ENCODE measurements at regions not wholly inside any gene's neighbourhood (a gene's known extent, or its start where the extent isn't known, plus 50 kb on each side); places are given as distances from the start of the nearest gene placed in this dataset.

DNA sequence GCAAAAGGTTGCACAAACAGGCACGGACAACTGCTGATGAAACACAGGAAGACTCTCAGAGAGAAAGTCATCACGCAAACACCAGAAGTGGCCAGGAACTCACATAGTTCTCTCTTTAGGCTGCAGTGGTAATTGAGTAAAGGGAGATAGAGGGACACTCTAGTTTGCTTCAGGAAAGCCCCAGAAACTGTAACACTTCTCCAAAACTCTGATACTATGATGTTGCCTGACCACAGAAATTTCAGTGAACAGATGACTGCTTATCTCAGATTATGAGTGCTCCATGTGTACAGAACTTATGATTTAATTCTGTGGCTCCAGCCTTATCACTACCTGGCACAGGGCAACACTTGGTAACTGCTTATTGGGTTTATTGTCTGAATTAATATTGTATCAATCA lies 311.5 kb upstream of the GYPC start:
- TF ChIP-seq CTCF (IDR thresholded peaks at IDR 0.05) = no peak
- TF ChIP-seq POLR2A (IDR thresholded peaks at IDR 0.05) = no peak
